ENCODE measurements at regions not wholly inside any gene's neighbourhood (a gene's known extent, or its start where the extent isn't known, plus 50 kb on each side); places are given as distances from the start of the nearest gene placed in this dataset.
"Not testable (repeated sequence)": the region's sequence is repeated elsewhere in the genome, so short reads cannot be mapped to it uniquely, and the experiment has no call there.

- no peak for DNase-seq
Measured at GRCh38 chr6:84579404-84579803, 185.0 kb downstream of the TBX18 start.

- no peak for DNase-seq
Measured at GRCh38 chr6:84576029-84576428, 188.4 kb downstream of the TBX18 start.

- no peak for DNase-seq
Measured at GRCh38 chr6:84575264-84575663, 189.1 kb downstream of the TBX18 start.

GRCh38 chr6:84569882-84570281, 194.5 kb downstream of the TBX18 start:
- no peak for DNase-seq

- DNase-seq, result no peak
Measured at GRCh38 chr6:84568971-84569370, 195.4 kb downstream of the TBX18 start.

- not testable (repeated sequence) for DNase-seq
Measured at GRCh38 chr6:84565718-84566117, 198.7 kb downstream of the TBX18 start.

- DNase-seq, result no peak
Measured at GRCh38 chr6:84560436-84561390, 203.7 kb downstream of the TBX18 start.

- no peak for DNase-seq
Measured at GRCh38 chr6:84556541-84557335, 207.7 kb downstream of the TBX18 start.

GRCh38 chr6:84554706-84555105, 209.7 kb downstream of the TBX18 start:
- no peak for DNase-seq

- no peak for DNase-seq
Measured at GRCh38 chr6:84554074-84554473, 210.3 kb downstream of the TBX18 start.

GRCh38 chr6:84553527-84553926, 210.9 kb downstream of the TBX18 start:
- no peak for DNase-seq

GRCh38 chr6:84551797-84552196, 212.6 kb downstream of the TBX18 start:
- DNase-seq, result no peak

GRCh38 chr6:84549917-84550316, 214.5 kb downstream of the TBX18 start:
- DNase-seq, result no peak

- DNase-seq, result no peak
Measured at GRCh38 chr6:84547341-84547801, 217.0 kb downstream of the TBX18 start.

- DNase-seq, result no peak
Measured at GRCh38 chr6:84546427-84546914, 217.9 kb downstream of the TBX18 start.

- DNase-seq, result no peak
Measured at GRCh38 chr6:84539122-84539856, 225.1 kb downstream of the TBX18 start.

- no peak for DNase-seq
Measured at GRCh38 chr6:84536885-84537638, 227.3 kb downstream of the TBX18 start.

GRCh38 chr6:84528201-84528600, 236.2 kb downstream of the TBX18 start:
- DNase-seq, result no peak

GRCh38 chr6:84526631-84527030, 237.8 kb downstream of the TBX18 start:
- DNase-seq, result no peak

GRCh38 chr6:84525907-84526306, 238.5 kb downstream of the TBX18 start:
- no peak for DNase-seq

- no peak for DNase-seq
Measured at GRCh38 chr6:84524636-84525035, 239.8 kb downstream of the TBX18 start.

- DNase-seq, result no peak
Measured at GRCh38 chr6:84522135-84522549, 242.3 kb downstream of the TBX18 start.

All from inflammatory macrophage treated with lipopolysaccharide for 4 hours (primary cell).